H1 (cell line): ENCODE measurements at regions not wholly inside any gene's neighbourhood (a gene's known extent, or its start where the extent isn't known, plus 50 kb on each side); places are given as distances from the start of the nearest gene placed in this dataset.

Experiments used
- EZH2 ChIP-seq: fragments of 200-600 bp; sonication (generic); IDR thresholded peaks from 2 replicates; pipeline ENCODE4 v1.7.1; 2012; ENCODE audit warnings: low read depth, mild to moderate bottlenecking, moderate library complexity, low read length, inconsistent platforms; ENCODE audit not compliant: severe bottlenecking
- POLR2A ChIP-seq, 2 experiments: IDR thresholded peaks; 1 replicate in 1 of 2; 2 replicates in 1 of 2; pipeline ENCODE4 v1.6.1; 2011; ENCODE audit warnings: low read depth in 2 of 2, low read length in 2 of 2, mild to moderate bottlenecking in 2 of 2; ENCODE audit errors: control extremely low read depth in 1 of 2
- SIN3A ChIP-seq, 2 experiments: IDR thresholded peaks in 1 of 2; conservative IDR thresholded peaks in 1 of 2; 2 replicates each; pipeline ENCODE4 v1.6.1; 2011 to 2012; ENCODE audit warnings: low read length in 2 of 2, improper control_type of control experiment in 1 of 2, low read depth in 1 of 2, mild to moderate bottlenecking in 1 of 2
- SP1 ChIP-seq: IDR thresholded peaks from 2 replicates; pipeline ENCODE4 v1.6.1; 2011; ENCODE audit warnings: low read depth, low read length
- YY1 ChIP-seq: IDR thresholded peaks from 2 replicates; pipeline ENCODE4 v1.6.1; 2011; ENCODE audit warnings: low read depth, mild to moderate bottlenecking, low read length
- TF ChIP-seq, protein P1 (sequence below): IDR thresholded peaks from 2 replicates; pipeline ENCODE4 v1.6.1; 2011; ENCODE audit warnings: low read length, improper control_type of control experiment

GRCh38 chr9:10729213-10729612, 116.4 kb upstream of the PTPRD start:
- TF ChIP-seq SIN3A (conservative IDR thresholded peaks at IDR 0.05 in 1 of 2, IDR thresholded peaks at IDR 0.05 in 1 of 2; ENCODE audit: low read depth in 1 of 2, low read length in 2 of 2) (no peak), POLR2A (IDR thresholded peaks at IDR 0.05; ENCODE audit: control extremely low read depth in 1 of 2, low read depth in 2 of 2, low read length in 2 of 2) (no peak), EZH2 (no peak), YY1 (no peak), SP1 (no peak)
- TF ChIP-seq, protein P1, sequence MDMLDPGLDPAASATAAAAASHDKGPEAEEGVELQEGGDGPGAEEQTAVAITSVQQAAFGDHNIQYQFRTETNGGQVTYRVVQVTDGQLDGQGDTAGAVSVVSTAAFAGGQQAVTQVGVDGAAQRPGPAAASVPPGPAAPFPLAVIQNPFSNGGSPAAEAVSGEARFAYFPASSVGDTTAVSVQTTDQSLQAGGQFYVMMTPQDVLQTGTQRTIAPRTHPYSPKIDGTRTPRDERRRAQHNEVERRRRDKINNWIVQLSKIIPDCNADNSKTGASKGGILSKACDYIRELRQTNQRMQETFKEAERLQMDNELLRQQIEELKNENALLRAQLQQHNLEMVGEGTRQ, result no peak
